Ishikawa (cell line): ENCODE measurements at regions not wholly inside any gene's neighbourhood (a gene's known extent, or its start where the extent isn't known, plus 50 kb on each side); places are given as distances from the start of the nearest gene placed in this dataset.

ENCODE experiments used
- CEBPB ChIP-seq: IDR thresholded peaks from 2 replicates; pipeline ENCODE4 v1.6.1; 2012
- CREB1 ChIP-seq: IDR thresholded peaks from 2 replicates; pipeline ENCODE4 v1.6.1; 2012; ENCODE audit warnings: low read depth
- EGR1 ChIP-seq: IDR thresholded peaks from 2 replicates; pipeline ENCODE4 v1.6.1; 2012
- EP300 ChIP-seq: IDR thresholded peaks from 2 replicates; pipeline ENCODE4 v1.6.1; 2012; ENCODE audit warnings: borderline replicate concordance
- FOXM1 ChIP-seq: IDR thresholded peaks from 2 replicates; pipeline ENCODE4 v1.6.1; 2012; ENCODE audit warnings: low read depth, borderline replicate concordance
- MAX ChIP-seq: IDR thresholded peaks from 2 replicates; pipeline ENCODE4 v1.6.1; 2012
- NFIC ChIP-seq: IDR thresholded peaks from 2 replicates; pipeline ENCODE4 v1.6.1; 2012
- RAD21 ChIP-seq: IDR thresholded peaks from 2 replicates; pipeline ENCODE4 v1.6.1; 2012; ENCODE audit warnings: low read depth
- TAF1 ChIP-seq: IDR thresholded peaks from 2 replicates; pipeline ENCODE4 v1.6.1; 2012; ENCODE audit warnings: low read depth, mild to moderate bottlenecking
- TCF12 ChIP-seq: IDR thresholded peaks from 2 replicates; pipeline ENCODE4 v1.6.1; 2012; ENCODE audit warnings: low read depth
- TEAD4 ChIP-seq: IDR thresholded peaks from 2 replicates; pipeline ENCODE4 v1.6.1; 2012
- USF1 ChIP-seq: IDR thresholded peaks from 2 replicates; pipeline ENCODE4 v1.6.1; 2012
- YY1 ChIP-seq: IDR thresholded peaks from 2 replicates; pipeline ENCODE4 v1.6.1; 2012; ENCODE audit warnings: low read depth
- ZBTB7A ChIP-seq: IDR thresholded peaks from 2 replicates; pipeline ENCODE4 v1.6.1; 2012; ENCODE audit warnings: low read depth
- TF ChIP-seq, protein P1 (sequence below): IDR thresholded peaks from 2 replicates; pipeline ENCODE4 v1.6.1; 2012; ENCODE audit warnings: low read depth, mild to moderate bottlenecking

- TF ChIP-seq CREB1: no peak
- TF ChIP-seq TEAD4: no peak
- no peak for TF ChIP-seq YY1
- TF ChIP-seq MAX: no peak
- TF ChIP-seq TAF1: no peak
- no peak for TF ChIP-seq USF1
- no peak for TF ChIP-seq EGR1
- TF ChIP-seq NFIC: no peak
- no peak for TF ChIP-seq TCF12
- TF ChIP-seq, protein P1, sequence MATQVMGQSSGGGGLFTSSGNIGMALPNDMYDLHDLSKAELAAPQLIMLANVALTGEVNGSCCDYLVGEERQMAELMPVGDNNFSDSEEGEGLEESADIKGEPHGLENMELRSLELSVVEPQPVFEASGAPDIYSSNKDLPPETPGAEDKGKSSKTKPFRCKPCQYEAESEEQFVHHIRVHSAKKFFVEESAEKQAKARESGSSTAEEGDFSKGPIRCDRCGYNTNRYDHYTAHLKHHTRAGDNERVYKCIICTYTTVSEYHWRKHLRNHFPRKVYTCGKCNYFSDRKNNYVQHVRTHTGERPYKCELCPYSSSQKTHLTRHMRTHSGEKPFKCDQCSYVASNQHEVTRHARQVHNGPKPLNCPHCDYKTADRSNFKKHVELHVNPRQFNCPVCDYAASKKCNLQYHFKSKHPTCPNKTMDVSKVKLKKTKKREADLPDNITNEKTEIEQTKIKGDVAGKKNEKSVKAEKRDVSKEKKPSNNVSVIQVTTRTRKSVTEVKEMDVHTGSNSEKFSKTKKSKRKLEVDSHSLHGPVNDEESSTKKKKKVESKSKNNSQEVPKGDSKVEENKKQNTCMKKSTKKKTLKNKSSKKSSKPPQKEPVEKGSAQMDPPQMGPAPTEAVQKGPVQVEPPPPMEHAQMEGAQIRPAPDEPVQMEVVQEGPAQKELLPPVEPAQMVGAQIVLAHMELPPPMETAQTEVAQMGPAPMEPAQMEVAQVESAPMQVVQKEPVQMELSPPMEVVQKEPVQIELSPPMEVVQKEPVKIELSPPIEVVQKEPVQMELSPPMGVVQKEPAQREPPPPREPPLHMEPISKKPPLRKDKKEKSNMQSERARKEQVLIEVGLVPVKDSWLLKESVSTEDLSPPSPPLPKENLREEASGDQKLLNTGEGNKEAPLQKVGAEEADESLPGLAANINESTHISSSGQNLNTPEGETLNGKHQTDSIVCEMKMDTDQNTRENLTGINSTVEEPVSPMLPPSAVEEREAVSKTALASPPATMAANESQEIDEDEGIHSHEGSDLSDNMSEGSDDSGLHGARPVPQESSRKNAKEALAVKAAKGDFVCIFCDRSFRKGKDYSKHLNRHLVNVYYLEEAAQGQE: no peak
- TF ChIP-seq RAD21: no peak
- no peak for TF ChIP-seq CEBPB
- TF ChIP-seq FOXM1: no peak
- no peak for TF ChIP-seq EP300
- no peak for TF ChIP-seq ZBTB7A
These were observed 158.0 kb upstream of the MED14 start for GRCh38 chrX:40893251-40893910.

- TF ChIP-seq, protein P1: no peak
- no peak for TF ChIP-seq YY1
- TF ChIP-seq CREB1: no peak
- TF ChIP-seq CEBPB: no peak
- TF ChIP-seq TAF1: no peak
- TF ChIP-seq EP300: no peak
- TF ChIP-seq RAD21: no peak
- TF ChIP-seq TCF12: no peak
- TF ChIP-seq NFIC: no peak
- TF ChIP-seq USF1: no peak
- no peak for TF ChIP-seq ZBTB7A
- TF ChIP-seq MAX: no peak
- no peak for TF ChIP-seq FOXM1
- TF ChIP-seq EGR1: no peak
These were observed 159.9 kb upstream of the MED14 start for GRCh38 chrX:40895246-40895645.

- TF ChIP-seq CEBPB: no peak
- no peak for TF ChIP-seq FOXM1
- TF ChIP-seq, protein P1: no peak
- no peak for TF ChIP-seq USF1
- no peak for TF ChIP-seq CREB1
These were observed 162.5 kb upstream of the MED14 start for GRCh38 chrX:40897718-40898270.

- TF ChIP-seq, protein P1: no peak
- TF ChIP-seq YY1 (no peak), NFIC (no peak), FOXM1 (no peak), TAF1 (no peak), CREB1 (no peak), USF1 (no peak), TCF12 (no peak), TEAD4 (no peak)
These were observed 172.7 kb upstream of the MED14 start for GRCh38 chrX:40908026-40908425.
